Astrocyte (in vitro differentiated cells and primary cell): ENCODE measurements at regions not wholly inside any gene's neighbourhood (a gene's known extent, or its start where the extent isn't known, plus 50 kb on each side); places are given as distances from the start of the nearest gene placed in this dataset.

Experiments
- DNase-seq: peaks from one replicate; pipeline ENCODE4 v3.0.0-alpha.2; 2010; ENCODE audit warnings: low read depth
- FAIRE-seq: peaks from 2 replicates; lab custom pipeline; 2011; peaks lifted over from hg19 to GRCh38; lab: Jason Lieb, UNC
- H2AFZ ChIP-seq: 2 replicates; pipeline ENCODE4 v1.6.0; 2012; ENCODE audit warnings: low read depth, low read length, inconsistent platforms
- H3K27ac ChIP-seq: 2 replicates; pipeline ENCODE4 v1.5.1; 2011; ENCODE audit warnings: low read depth, low read length, inconsistent platforms
- H3K27me3 ChIP-seq: 2 replicates; pipeline ENCODE4 v1.6.0; 2011; ENCODE audit warnings: low read length, inconsistent platforms; ENCODE audit not compliant: insufficient read depth
- H3K36me3 ChIP-seq: 2 replicates; pipeline ENCODE4 v1.5.1; 2011; ENCODE audit warnings: low read length, inconsistent platforms; ENCODE audit not compliant: insufficient read depth
- H3K4me1 ChIP-seq: 2 replicates; pipeline ENCODE4 v1.5.1; 2011; ENCODE audit warnings: low read length, inconsistent platforms; ENCODE audit not compliant: insufficient read depth
- H3K4me2 ChIP-seq: 2 replicates; pipeline ENCODE4 v1.6.0; 2012; ENCODE audit warnings: low read length, inconsistent platforms
- H3K4me3 ChIP-seq: 2 replicates; pipeline ENCODE4 v1.5.1; 2011; ENCODE audit warnings: low read depth, mild to moderate bottlenecking, low read length, inconsistent platforms; ENCODE audit not compliant: insufficient read depth
- H3K79me2 ChIP-seq: 2 replicates; pipeline ENCODE4 v1.6.0; 2012; ENCODE audit warnings: mild to moderate bottlenecking, low read length, inconsistent platforms; ENCODE audit not compliant: insufficient read depth
- H3K9ac ChIP-seq: 2 replicates; pipeline ENCODE4 v1.6.0; 2012; ENCODE audit warnings: mild to moderate bottlenecking, low read length, inconsistent platforms
- H3K9me3 ChIP-seq: 2 replicates; pipeline ENCODE4 v1.5.1; 2012; ENCODE audit warnings: low read depth, mild to moderate bottlenecking, low read length, inconsistent platforms; ENCODE audit not compliant: insufficient read depth
- H4K20me1 ChIP-seq: 2 replicates; pipeline ENCODE4 v1.6.0; 2012; ENCODE audit warnings: low read length, inconsistent platforms; ENCODE audit not compliant: insufficient read depth
- H3K27ac Mint-ChIP-seq: one replicate; pipeline ENCODE4 v1.8.0; 2021; ENCODE audit warnings: mild to moderate bottlenecking, mixed read lengths; ENCODE audit not compliant: unreplicated experiment
- H3K27me3 Mint-ChIP-seq: one replicate; pipeline ENCODE4 v1.8.0; 2021; ENCODE audit warnings: low read depth, mixed read lengths; ENCODE audit not compliant: unreplicated experiment
- H3K36me3 Mint-ChIP-seq: one replicate; pipeline ENCODE4 v1.8.0; 2021; ENCODE audit warnings: low read depth, mixed read lengths; ENCODE audit not compliant: unreplicated experiment
- H3K4me1 Mint-ChIP-seq: one replicate; pipeline ENCODE4 v1.8.0; 2021; ENCODE audit warnings: low read depth, mixed read lengths; ENCODE audit not compliant: unreplicated experiment
- H3K4me3 Mint-ChIP-seq: one replicate; pipeline ENCODE4 v1.8.0; 2021; ENCODE audit warnings: mild to moderate bottlenecking, moderate library complexity, mixed read lengths; ENCODE audit not compliant: unreplicated experiment
- H3K9me3 Mint-ChIP-seq: one replicate; pipeline ENCODE4 v1.8.0; 2021; ENCODE audit warnings: mild to moderate bottlenecking, mixed read lengths; ENCODE audit not compliant: unreplicated experiment
- CTCF ChIP-seq: IDR thresholded peaks from 2 replicates; pipeline ENCODE4 v1.5.1; 2011; ENCODE audit warnings: low read depth, mild to moderate bottlenecking, inconsistent platforms, low read length, moderate library complexity; ENCODE audit not compliant: insufficient read depth
- EZH2 ChIP-seq: IDR thresholded peaks from 2 replicates; pipeline ENCODE4 v1.6.1; 2012; ENCODE audit warnings: mild to moderate bottlenecking, low read length, inconsistent platforms; ENCODE audit not compliant: insufficient read depth

- Histone ChIP-seq H3K9ac (no peak overlapping the region), H3K36me3 (no peaks in the 10 kb centered on the region), H3K4me2 (no peak overlapping the region), H3K79me2 (no peaks in the 10 kb centered on the region), H3K4me1 (no peaks in the 10 kb centered on the region), H3K9me3 (no peaks in the 10 kb centered on the region), H4K20me1 (no peaks in the 10 kb centered on the region), H2AFZ (no peak overlapping the region), H3K27me3 (no peaks in the 10 kb centered on the region), H3K27ac (no peak overlapping the region), H3K4me3 (no peak overlapping the region)
- no peak overlapping the region for H3K4me3 Mint-ChIP-seq
- H3K4me1 Mint-ChIP-seq: no peaks in the 10 kb centered on the region
- DNase-seq (no peak), FAIRE-seq (no peak)
- peaks cover 2% of the 10 kb centered on the region for H3K9me3 Mint-ChIP-seq
- no peaks in the 10 kb centered on the region for H3K36me3 Mint-ChIP-seq
- H3K27me3 Mint-ChIP-seq: peaks cover 19% of the 10 kb centered on the region
- no peak for TF ChIP-seq EZH2
- TF ChIP-seq CTCF: no peak
- no peak overlapping the region for H3K27ac Mint-ChIP-seq
Observed at GRCh38 chr2:727071-727470, 49.9 kb upstream of the TMEM18 start.
